Activated CD4-positive, alpha-beta T cell treated with anti-CD3 and anti-CD28 coated beads, Interleukin-2, amount 50 U/mL, for 1 hour (primary cell): ENCODE measurements at regions not wholly inside any gene's neighbourhood (a gene's known extent, or its start where the extent isn't known, plus 50 kb on each side); places are given as distances from the start of the nearest gene placed in this dataset.

ENCODE experiments used
- DNase-seq: peaks from one replicate; pipeline ENCODE4 v3.0.0-alpha.2; 2020

GRCh38 chr17:77493901-77494663 lies 353.3 kb downstream of the SEC14L1 start:
- DNase-seq, result no peak

GRCh38 chr17:77494664-77495435 lies 354.1 kb downstream of the SEC14L1 start:
- DNase-seq, result peak; percentile 77

- no peak for DNase-seq
Measured at GRCh38 chr17:77495575-77495974, 354.8 kb downstream of the SEC14L1 start.

- no peak for DNase-seq
Measured at GRCh38 chr17:77496401-77496801, 355.6 kb downstream of the SEC14L1 start.

- no peak for DNase-seq
Measured at GRCh38 chr17:77496831-77497577, 356.2 kb downstream of the SEC14L1 start.

GRCh38 chr17:77497578-77497934 lies 356.8 kb downstream of the SEC14L1 start:
- DNase-seq, result no peak

GRCh38 chr17:77498091-77498741 lies 357.4 kb downstream of the SEC14L1 start:
- DNase-seq, result no peak

- no peak for DNase-seq
Measured at GRCh38 chr17:77498791-77499698, 358.3 kb downstream of the SEC14L1 start.

GRCh38 chr17:77499699-77500435 lies 359.1 kb downstream of the SEC14L1 start:
- no peak for DNase-seq

- DNase-seq, result peak; percentile 42
Measured at GRCh38 chr17:77501101-77501566, 360.4 kb downstream of the SEC14L1 start.

GRCh38 chr17:77501751-77502625 lies 361.2 kb downstream of the SEC14L1 start:
- DNase-seq, result no peak

GRCh38 chr17:77502626-77503292 lies 362.0 kb downstream of the SEC14L1 start:
- DNase-seq, result no peak

GRCh38 chr17:77503293-77503655 lies 362.5 kb downstream of the SEC14L1 start:
- no peak for DNase-seq

- no peak for DNase-seq
Measured at GRCh38 chr17:77503916-77504651, 363.3 kb downstream of the SEC14L1 start.

- no peak for DNase-seq
Measured at GRCh38 chr17:77504652-77505155, 363.9 kb downstream of the SEC14L1 start.

GRCh38 chr17:77505181-77505639 lies 364.4 kb downstream of the SEC14L1 start:
- DNase-seq, result no peak

GRCh38 chr17:77506371-77506991 lies 365.7 kb downstream of the SEC14L1 start:
- DNase-seq, result no peak
